KOPT-K1 (cell line): ENCODE measurements at regions not wholly inside any gene's neighbourhood (a gene's known extent, or its start where the extent isn't known, plus 50 kb on each side); places are given as distances from the start of the nearest gene placed in this dataset.
"Not testable (repeated sequence)": the region's sequence is repeated elsewhere in the genome, so short reads cannot be mapped to it uniquely, and the experiment has no call there.

Experiments
- H3K27ac ChIP-seq: fragments of 200-600 bp; sonication (generic); 2 replicates; pipeline ENCODE4 v1.5.1; 2016; ENCODE audit warnings: antibody characterized with exemption, mild to moderate bottlenecking, low read depth, low read length; ENCODE audit not compliant: poor library complexity, severe bottlenecking
- H3K36me3 ChIP-seq: fragments of 200-600 bp; sonication (generic); 2 replicates; pipeline ENCODE4 v1.5.1; 2017; ENCODE audit warnings: antibody characterized with exemption, mild to moderate bottlenecking, low read length, moderate library complexity; ENCODE audit not compliant: insufficient read depth
- H3K9me3 ChIP-seq: fragments of 200-600 bp; sonication (generic); 2 replicates; pipeline ENCODE4 v1.5.1; 2017; ENCODE audit warnings: antibody characterized with exemption, low read length, mild to moderate bottlenecking; ENCODE audit not compliant: insufficient read depth, poor library complexity, severe bottlenecking

DNA sequence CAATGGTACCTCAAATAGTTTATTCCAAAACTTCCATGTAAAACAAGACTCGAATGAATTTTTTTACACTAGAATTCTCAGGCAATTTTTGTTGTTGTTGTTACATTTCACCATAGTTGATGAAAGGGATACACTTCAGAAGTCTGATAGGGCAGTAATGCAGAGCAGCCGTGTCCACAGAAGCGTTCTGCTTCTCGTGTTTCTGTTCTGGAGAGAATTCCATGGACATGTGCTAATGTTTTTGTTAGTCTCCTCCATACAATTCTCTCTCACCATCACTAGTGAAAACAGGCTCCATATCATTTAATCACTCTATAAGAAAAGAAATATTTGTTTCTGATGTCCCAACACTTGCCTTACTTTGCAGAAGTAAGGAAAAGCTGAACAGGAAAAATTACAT, 606.1 kb downstream of the SLC16A7 start:
- Histone ChIP-seq H3K36me3 (no peaks in the 10 kb centered on the region), H3K27ac (no peak overlapping the region), H3K9me3 (no peaks in the 10 kb centered on the region)

DNA sequence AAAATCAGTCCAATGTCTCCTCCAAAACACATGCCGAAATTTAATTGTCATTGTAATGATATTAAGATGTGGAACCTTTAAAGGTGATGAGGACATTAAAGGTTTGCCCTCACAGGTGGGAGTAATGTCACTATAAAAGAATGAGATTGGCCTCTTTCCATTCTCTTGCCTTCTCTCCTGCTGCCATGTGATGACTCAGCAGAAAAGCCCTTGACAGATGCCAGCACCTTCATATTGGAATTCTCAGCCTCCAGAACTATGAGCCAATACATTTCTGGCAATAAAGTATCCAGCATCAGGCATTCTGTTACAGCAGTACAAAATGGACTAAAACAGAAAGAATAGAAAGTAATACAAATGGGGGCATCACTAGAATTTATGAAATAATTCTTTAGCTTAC, 609.7 kb downstream of the SLC16A7 start:
- Histone ChIP-seq H3K9me3 (no peaks in the 10 kb centered on the region), H3K36me3 (no peaks in the 10 kb centered on the region), H3K27ac (no peak overlapping the region)

DNA sequence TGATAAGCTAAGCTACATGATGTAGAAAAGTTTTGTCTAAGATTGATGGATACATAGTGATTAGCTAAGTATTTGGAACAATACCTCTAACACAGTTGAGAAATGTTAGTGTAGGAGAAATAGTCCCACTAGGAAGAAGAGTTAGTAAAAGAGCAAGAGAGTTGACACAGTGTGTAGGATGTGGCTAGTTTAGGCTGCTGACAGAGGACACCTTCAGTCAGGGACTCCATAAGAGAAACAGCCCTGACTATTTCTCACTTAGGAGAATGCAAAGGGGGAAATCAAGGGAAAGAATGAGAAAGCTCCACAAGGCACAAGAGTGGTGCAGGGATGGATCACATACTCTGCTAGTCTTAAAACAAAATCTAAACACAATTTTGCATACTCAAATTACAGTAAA, 613.7 kb downstream of the SLC16A7 start:
- H3K36me3 ChIP-seq, result no peaks in the 10 kb centered on the region
- H3K27ac ChIP-seq, result no peak overlapping the region
- H3K9me3 ChIP-seq, result no peaks in the 10 kb centered on the region

DNA sequence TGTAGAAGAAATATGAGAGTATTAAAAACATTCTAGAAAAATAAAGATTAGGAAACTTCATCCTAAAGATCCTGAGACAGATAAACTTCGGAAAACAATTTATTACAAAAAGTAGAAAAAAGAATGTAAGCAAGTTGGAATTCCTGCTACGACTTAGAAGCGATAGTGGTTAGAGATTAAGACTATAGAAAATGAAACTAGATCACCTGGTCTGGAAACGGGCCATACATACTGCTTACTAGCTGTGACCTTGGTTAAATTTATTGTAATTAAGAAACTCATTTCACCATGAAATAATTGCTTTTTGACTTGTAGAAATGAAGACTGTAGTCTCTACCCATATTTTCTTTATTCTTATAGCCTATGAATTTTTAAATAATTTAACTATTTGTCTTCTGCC, 614.1 kb downstream of the SLC16A7 start:
- no peaks in the 10 kb centered on the region for H3K36me3 ChIP-seq
- no peaks in the 10 kb centered on the region for H3K9me3 ChIP-seq
- H3K27ac ChIP-seq, result no peak overlapping the region

DNA sequence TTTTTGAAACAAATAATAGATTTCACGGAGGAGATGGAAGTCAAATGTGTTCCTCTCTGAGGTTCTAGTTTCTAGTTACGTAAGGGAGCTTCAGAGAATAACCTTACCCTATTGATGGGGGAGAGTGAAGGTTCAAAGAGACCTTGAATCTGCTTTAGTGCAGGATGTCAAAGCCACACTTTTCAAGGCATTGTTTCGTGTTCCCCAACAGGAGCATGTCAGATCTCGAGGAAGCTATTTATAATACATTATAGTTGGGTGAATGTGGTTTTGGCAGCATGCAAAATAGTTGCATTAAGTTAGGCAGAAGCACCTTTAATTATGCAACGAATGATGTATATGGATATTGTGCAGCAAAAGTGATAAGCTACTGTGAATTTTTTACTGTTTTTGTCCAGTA, 614.9 kb downstream of the SLC16A7 start:
- Histone ChIP-seq H3K9me3 (no peaks in the 10 kb centered on the region), H3K27ac (no peak overlapping the region), H3K36me3 (no peaks in the 10 kb centered on the region)

DNA sequence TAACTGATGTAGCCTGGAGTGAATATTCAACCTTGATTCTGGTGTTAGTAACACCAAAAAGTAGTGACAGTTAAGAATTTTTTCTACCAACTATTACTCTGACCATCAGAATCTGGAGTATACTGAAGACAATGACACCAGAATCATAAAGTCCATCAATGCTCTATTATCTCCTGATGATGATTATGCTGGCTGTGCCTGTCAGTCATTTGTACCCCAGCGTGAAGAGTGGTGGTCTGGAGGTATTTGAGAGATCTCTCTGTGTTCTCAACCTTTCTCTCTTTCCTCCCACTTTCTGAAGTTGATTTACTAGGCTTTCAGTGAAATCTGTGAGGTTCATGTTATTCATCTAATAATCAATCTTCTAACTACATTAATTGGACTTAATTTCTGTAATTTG, 615.4 kb downstream of the SLC16A7 start:
- H3K36me3 ChIP-seq, result no peaks in the 10 kb centered on the region
- H3K9me3 ChIP-seq, result no peaks in the 10 kb centered on the region
- no peak overlapping the region for H3K27ac ChIP-seq

DNA sequence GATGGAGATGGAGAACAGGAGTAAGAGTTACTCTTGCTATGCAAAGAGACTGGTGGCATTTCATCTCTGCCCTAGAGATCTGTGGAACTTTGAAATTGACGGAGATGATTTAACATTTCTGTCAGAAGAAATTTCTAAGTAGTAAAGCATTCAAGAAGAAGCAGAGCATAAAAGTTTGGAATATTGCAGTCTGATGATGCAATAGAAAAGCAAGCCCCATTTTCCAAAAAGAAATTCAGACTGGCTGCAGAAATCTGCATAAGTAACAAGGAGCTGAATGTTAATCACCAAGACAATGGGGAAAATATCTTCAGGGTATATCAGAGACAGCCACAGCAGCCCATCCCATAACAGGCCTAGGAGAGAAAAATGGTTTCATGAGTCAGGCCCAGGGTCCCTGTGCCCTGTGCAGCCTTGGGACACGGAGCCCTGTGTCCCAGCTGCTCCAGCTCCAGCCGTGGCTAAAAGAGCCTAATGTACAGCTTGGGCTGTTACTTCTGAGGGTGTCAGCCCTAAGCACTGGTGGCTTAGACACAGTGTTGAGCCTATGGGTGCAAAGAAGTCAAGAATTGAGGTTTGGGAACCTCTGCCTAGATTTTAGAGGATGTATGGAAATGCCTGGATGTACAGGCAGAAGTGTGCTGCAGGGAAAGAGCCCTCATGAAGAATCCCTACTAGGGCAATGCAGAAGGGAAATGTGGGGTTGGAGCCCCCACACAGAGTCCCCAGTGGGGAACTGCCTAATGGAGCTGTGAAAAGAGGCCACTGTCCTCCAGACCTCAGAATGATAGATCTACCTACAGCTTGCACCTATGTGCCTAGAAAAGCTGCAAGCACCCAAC, 616.6 kb downstream of the SLC16A7 start:
- H3K36me3 ChIP-seq, result no peaks in the 10 kb centered on the region
- H3K27ac ChIP-seq, result no peak overlapping the region
- no peaks in the 10 kb centered on the region for H3K9me3 ChIP-seq

DNA sequence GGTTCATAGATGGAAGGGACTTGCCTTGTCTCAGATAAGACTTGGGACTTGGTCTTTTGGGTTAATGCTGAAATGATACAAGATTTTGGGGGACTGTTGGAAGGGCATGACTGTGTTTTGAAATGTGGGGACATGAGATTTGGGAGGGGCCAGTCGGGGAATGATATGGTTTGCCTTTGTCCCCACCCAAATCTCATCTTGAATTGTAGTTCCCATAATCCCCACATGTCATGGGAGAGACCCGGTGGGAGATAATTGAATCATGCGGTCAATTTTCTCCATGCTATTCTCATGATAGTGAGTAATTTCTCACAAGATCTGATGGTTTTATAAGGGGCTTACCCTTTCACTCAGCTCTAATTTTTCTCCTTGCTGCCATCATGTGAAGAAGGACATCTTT, 617.4 kb downstream of the SLC16A7 start:
- not testable (repeated sequence) for H3K27ac ChIP-seq, H3K36me3 ChIP-seq, H3K9me3 ChIP-seq

DNA sequence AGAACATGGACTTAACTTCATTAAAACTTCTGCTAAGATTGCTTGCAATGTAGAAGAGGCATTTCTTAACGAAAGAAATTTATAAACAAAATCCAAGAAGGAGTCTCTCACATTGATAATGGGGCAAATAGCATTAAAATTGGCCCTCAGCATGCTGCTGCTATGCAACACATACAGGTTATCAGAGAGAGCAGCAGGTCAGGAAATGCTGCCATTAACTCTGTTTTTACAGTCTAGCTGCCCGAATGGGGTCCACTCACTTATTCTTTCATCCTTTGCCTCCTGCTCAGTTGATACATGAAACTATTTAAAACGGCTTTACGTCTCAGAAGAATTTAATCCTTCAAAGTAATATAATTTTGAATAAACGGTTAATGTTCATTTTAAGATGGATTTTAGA, 620.4 kb downstream of the SLC16A7 start:
- Histone ChIP-seq H3K9me3 (no peaks in the 10 kb centered on the region), H3K36me3 (no peaks in the 10 kb centered on the region), H3K27ac (no peak overlapping the region)

DNA sequence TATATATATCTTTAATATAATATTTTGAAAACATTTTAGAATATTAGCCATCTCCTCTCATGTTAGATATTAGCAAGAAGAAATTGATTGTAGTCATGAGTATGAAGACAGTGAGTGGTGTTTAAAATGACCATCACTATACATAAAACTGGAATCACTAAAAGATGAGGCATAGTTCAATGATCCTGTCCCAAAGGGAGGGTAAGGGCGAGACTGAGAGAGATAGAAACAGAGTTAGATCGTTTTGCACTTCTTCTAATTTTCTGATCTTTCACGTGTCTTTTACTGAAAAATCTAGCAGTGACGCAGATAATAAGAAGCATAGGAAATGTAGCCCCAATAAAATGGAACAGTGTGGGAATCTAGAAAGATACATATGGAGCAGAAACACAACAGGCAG, 627.4 kb downstream of the SLC16A7 start:
- Histone ChIP-seq H3K36me3 (no peaks in the 10 kb centered on the region), H3K27ac (no peak overlapping the region), H3K9me3 (no peaks in the 10 kb centered on the region)

DNA sequence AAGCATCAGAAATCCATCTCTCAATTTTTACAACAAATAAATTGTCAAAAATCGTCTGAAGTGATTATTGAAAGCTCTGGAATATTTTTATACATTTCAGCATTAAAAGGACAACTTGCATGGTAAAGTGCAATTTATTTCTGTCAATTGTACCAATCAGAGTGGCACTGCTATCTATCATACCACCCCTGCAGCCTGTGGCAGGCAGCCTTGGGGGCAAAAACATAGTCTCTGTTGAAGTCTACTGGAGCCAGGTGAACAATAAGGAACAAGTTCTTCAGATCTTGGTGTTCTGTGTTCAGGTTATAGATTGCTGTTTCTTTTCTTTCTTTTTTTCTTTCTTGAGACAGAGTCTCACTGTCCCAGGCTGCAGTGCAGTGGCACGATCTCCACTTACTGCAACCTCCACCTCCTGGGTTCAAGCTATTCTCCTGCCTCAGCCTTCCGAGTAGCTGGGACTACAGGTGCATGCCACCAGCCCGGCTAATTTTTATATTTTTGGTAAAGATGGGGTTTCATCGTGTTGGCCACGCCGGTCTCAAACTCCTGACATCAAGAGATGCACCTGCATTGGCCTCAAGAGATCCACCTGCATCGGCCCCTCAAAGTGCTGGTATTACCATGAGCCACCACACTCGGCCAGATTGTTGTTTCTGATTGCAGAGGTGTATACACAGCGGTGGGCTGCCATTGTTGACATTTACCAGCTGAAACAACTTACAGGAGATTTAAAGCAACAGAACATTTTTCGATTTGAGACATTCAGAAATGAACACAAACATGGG, 629.6 kb downstream of the SLC16A7 start:
- Histone ChIP-seq H3K36me3 (no peaks in the 10 kb centered on the region), H3K9me3 (no peaks in the 10 kb centered on the region), H3K27ac (no peak overlapping the region)

DNA sequence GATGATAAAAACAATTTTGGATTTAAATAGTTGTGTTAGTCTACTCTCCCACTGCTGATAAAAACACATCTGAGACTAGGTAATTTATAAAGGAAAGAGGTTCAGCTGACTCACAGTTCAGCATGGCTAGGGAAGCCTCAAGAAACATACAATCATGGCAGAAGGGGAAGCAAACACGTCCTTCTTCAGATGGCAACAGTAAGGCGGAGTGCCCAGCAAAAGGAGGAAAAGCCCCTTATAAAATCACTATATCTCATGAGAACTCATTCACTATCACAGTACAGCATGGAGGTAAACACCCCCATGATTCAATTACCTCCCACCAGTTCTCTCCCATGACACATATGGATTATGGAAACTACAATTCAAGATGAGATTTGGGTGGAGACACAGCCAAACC, 632.1 kb downstream of the SLC16A7 start:
- Histone ChIP-seq H3K9me3 (no peaks in the 10 kb centered on the region), H3K27ac (no peak overlapping the region), H3K36me3 (no peaks in the 10 kb centered on the region)

DNA sequence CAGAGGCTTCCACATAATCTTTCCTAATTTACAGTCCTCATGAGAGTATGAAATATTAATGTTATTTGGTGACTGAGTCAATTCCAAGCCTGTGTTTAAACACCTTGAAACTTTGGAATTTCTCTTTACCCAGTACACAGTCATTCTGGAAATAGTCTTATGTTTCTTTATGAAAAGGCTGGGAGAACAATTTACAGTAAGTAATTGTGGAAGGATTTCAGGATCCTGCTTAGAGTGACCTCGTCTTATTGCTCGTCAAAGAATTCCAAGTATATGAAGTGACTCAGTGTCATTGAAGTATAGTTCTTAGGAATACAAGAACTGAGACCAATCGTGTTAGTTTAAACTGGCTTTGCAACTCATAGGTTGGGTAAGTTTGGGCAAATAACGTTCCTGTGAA, 634.2 kb downstream of the SLC16A7 start:
- Histone ChIP-seq H3K27ac (no peak overlapping the region), H3K36me3 (no peaks in the 10 kb centered on the region), H3K9me3 (no peaks in the 10 kb centered on the region)

DNA sequence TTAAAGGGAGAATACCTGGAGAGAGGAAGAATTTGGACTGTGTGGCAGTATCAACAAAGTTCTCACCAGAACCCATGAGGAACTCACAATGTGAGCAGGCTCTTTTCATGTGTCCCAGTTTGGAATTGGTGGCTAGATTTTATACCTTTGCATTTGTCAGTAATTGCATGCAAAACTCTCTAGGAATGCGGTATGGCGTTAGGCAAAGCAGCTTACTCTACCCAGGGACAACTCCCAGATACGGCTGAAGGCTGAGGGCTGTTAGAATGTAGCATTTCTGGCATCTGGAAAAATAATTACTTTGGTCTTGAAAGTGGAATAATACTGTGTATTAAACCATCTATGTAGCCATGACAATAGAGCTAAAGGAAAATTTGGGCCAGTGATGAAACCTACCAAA, 635.5 kb downstream of the SLC16A7 start:
- H3K27ac ChIP-seq, result no peak overlapping the region
- H3K9me3 ChIP-seq, result no peaks in the 10 kb centered on the region
- H3K36me3 ChIP-seq, result no peaks in the 10 kb centered on the region

DNA sequence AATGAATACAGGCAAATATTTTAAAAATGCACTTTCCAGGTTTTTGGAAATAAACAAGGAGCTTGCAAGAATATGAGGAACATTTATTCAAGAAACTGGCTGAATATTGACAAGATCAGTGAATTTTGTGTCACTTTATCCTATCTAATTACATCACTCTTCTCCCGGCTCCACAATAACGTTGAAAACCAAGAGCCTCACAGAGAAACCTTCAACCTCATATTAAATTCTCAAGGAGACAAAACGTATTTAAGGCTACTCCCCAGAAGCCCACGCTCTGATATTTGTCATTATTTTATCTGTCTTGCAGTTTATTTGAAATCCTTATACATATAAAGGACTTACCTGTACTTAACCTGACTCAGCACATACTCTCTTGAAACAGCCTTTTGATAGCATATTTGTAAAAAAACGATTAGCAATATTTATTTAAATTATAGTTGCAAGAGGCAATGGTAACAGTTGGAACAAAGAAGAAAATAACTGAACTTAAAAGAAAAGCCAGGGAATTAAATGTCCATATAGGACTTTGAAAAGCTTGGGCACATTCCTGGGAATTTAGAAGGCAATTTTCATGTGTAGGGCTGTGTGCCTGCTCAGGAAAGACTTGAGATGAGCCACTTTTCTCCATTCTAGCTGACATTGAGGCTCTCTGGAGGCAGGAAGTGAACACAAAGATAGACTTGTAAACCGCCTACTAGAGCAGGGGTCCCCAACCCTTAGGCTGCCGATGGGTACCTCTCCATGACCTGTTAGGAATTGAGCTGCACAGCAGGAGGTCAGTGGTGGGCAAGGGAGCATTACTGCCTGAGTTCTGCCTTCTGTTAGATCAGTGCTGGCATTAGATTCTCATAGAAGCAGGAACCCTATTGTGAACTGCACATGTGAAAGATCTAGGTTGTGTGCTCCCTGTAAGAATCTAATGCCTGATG, 636.4 kb downstream of the SLC16A7 start:
- Histone ChIP-seq H3K27ac (no peak overlapping the region), H3K36me3 (no peaks in the 10 kb centered on the region), H3K9me3 (no peaks in the 10 kb centered on the region)
